WTC11 (cell line): ENCODE measurements at regions not wholly inside any gene's neighbourhood (a gene's known extent, or its start where the extent isn't known, plus 50 kb on each side); places are given as distances from the start of the nearest gene placed in this dataset.

Experiments
- ATAC-seq: fragments of 200-7000 bp; cut with Tn5 transposase; 2 replicates; pipeline ENCODE4 v1.10.0; 2021; ENCODE audit warnings: mild to moderate bottlenecking, moderate library complexity
- CTCF ChIA-PET: fragments of 300-600 bp; sonication (Branson Sonifier 250); formaldehyde crosslinking; loops from one replicate; lab custom pipeline; 2021; ENCODE audit warnings: antibody characterized with exemption; lab: Charles Lee
- POLR2A ChIA-PET: fragments of 350-600 bp; sonication (Branson Sonifier 250); formaldehyde crosslinking; loops from one replicate; lab custom pipeline; 2021; ENCODE audit warnings: antibody characterized with exemption; lab: Charles Lee
- DNase-seq: peaks from one replicate; pipeline ENCODE4 v3.0.0; 2021; ENCODE audit warnings: low spot score
- H3K27ac Mint-ChIP-seq: 2 replicates; pipeline ENCODE4 v1.8.0; 2021; ENCODE audit warnings: mixed read lengths
- H3K27me3 Mint-ChIP-seq: 2 replicates; pipeline ENCODE4 v1.8.0; 2021; ENCODE audit warnings: low read depth, mild to moderate bottlenecking, moderate library complexity, mixed read lengths
- H3K36me3 Mint-ChIP-seq: 2 replicates; pipeline ENCODE4 v1.8.0; 2021; ENCODE audit warnings: mixed read lengths
- H3K4me1 Mint-ChIP-seq: 2 replicates; pipeline ENCODE4 v1.8.0; 2022; ENCODE audit warnings: mixed read lengths
- H3K4me3 Mint-ChIP-seq: 2 replicates; pipeline ENCODE4 v1.8.0; 2021; ENCODE audit warnings: mild to moderate bottlenecking, moderate library complexity, mixed read lengths
- H3K9me3 Mint-ChIP-seq: 2 replicates; pipeline ENCODE4 v1.8.0; 2021; ENCODE audit warnings: mixed read lengths
- ARID4B ChIP-seq: sonication (generic); formaldehyde crosslinking; IDR thresholded peaks from 2 replicates; pipeline ENCODE4 v1.8.0; 2023; ENCODE audit warnings: missing genetic modification reagents, mild to moderate bottlenecking, borderline replicate concordance
- ELF4 ChIP-seq: sonication (generic); formaldehyde crosslinking; IDR thresholded peaks from 2 replicates; pipeline ENCODE4 v1.8.1; 2022; ENCODE audit warnings: low read depth, mild to moderate bottlenecking, moderate library complexity, missing genetic modification reagents
- GABPB1 ChIP-seq: sonication (generic); formaldehyde crosslinking; IDR thresholded peaks from 2 replicates; pipeline ENCODE4 v1.8.1; 2023; ENCODE audit warnings: mild to moderate bottlenecking, missing genetic modification reagents
- HMGA2 ChIP-seq: fragments of 250-450 bp; sonication (Bioruptor Pico); IDR thresholded peaks from 2 replicates; pipeline ENCODE4 v1.4.0; 2021; ENCODE audit warnings: mild to moderate bottlenecking, moderate library complexity
- MAX ChIP-seq: sonication (generic); formaldehyde crosslinking; IDR thresholded peaks from 2 replicates; pipeline ENCODE4 v1.8.0; 2022; ENCODE audit warnings: mild to moderate bottlenecking, missing genetic modification reagents
- NFYB ChIP-seq: sonication (generic); formaldehyde crosslinking; conservative IDR thresholded peaks from 2 replicates; pipeline ENCODE4 v1.8.0; 2022; ENCODE audit warnings: low read depth, missing genetic modification reagents
- NR3C1 ChIP-seq: sonication (generic); formaldehyde crosslinking; conservative IDR thresholded peaks from 2 replicates; pipeline ENCODE4 v1.8.1; 2023; ENCODE audit warnings: low read depth, mild to moderate bottlenecking, missing genetic modification reagents
- PRDM15 ChIP-seq: sonication (generic); formaldehyde crosslinking; IDR thresholded peaks from 2 replicates; pipeline ENCODE4 v1.8.0; 2022; ENCODE audit warnings: missing genetic modification reagents
- PRRX2 ChIP-seq: fragments of 250-450 bp; sonication (Bioruptor Pico); IDR thresholded peaks from 2 replicates; pipeline ENCODE4 v1.8.0; 2021; ENCODE audit warnings: mild to moderate bottlenecking
- SMAD4 ChIP-seq: sonication (generic); formaldehyde crosslinking; IDR thresholded peaks from 2 replicates; pipeline ENCODE4 v1.8.0; 2022; ENCODE audit warnings: mild to moderate bottlenecking, missing genetic modification reagents
- SP1 ChIP-seq: sonication (generic); formaldehyde crosslinking; conservative IDR thresholded peaks from 2 replicates; pipeline ENCODE4 v1.8.1; 2022; ENCODE audit warnings: missing genetic modification reagents
- STAT6 ChIP-seq: sonication (generic); formaldehyde crosslinking; conservative IDR thresholded peaks from 2 replicates; pipeline ENCODE4 v1.8.1; 2023; ENCODE audit warnings: mild to moderate bottlenecking, low read depth, missing genetic modification reagents, moderate library complexity
- TCF7 ChIP-seq: sonication (generic); formaldehyde crosslinking; IDR thresholded peaks from 2 replicates; pipeline ENCODE4 v1.8.0; 2022; ENCODE audit warnings: mild to moderate bottlenecking, low read depth, missing genetic modification reagents, moderate library complexity
- USF1 ChIP-seq: sonication (generic); formaldehyde crosslinking; IDR thresholded peaks from 2 replicates; pipeline ENCODE4 v1.8.0; 2022; ENCODE audit warnings: mild to moderate bottlenecking, missing genetic modification reagents
- USF2 ChIP-seq: sonication (generic); formaldehyde crosslinking; IDR thresholded peaks from 2 replicates; pipeline ENCODE4 v1.8.1; 2023; ENCODE audit warnings: mild to moderate bottlenecking, missing genetic modification reagents, moderate library complexity
- ZMAT4 ChIP-seq: fragments of 250-450 bp; sonication (Bioruptor Pico); IDR thresholded peaks from 2 replicates; pipeline ENCODE4 v1.9.0; 2021; ENCODE audit warnings: mild to moderate bottlenecking
- ZNF121 ChIP-seq: sonication (generic); formaldehyde crosslinking; IDR thresholded peaks from 2 replicates; pipeline ENCODE4 v1.8.0; 2023; ENCODE audit warnings: missing genetic modification reagents
- ZNF416 ChIP-seq: fragments of 250-450 bp; sonication (Bioruptor Pico); IDR thresholded peaks from 2 replicates; pipeline ENCODE4 v1.9.0; 2021; ENCODE audit warnings: mild to moderate bottlenecking, inconsistent platforms
- ZNF423 ChIP-seq: fragments of 250-450 bp; sonication (Bioruptor Pico); IDR thresholded peaks from 2 replicates; pipeline ENCODE4 v2.1.2; 2022; ENCODE audit warnings: mild to moderate bottlenecking, moderate library complexity
- ZNF512 ChIP-seq: sonication (generic); formaldehyde crosslinking; IDR thresholded peaks from 2 replicates; pipeline ENCODE4 v1.8.1; 2022; ENCODE audit warnings: missing genetic modification reagents, borderline replicate concordance

GRCh38 chr12:105616971-105617540, 286.6 kb downstream of the C12orf75 start:
- DNase-seq (no peak), ATAC-seq (no peak)
- Mint-ChIP-seq H3K36me3 (no peaks in the 10 kb centered on the region), H3K27ac (no peak overlapping the region), H3K4me1 (peaks cover 13% of the 10 kb centered on the region), H3K27me3 (no peaks in the 10 kb centered on the region; the same call in 1 of the 2 replicates), H3K4me3 (no peak overlapping the region), H3K9me3 (no peaks in the 10 kb centered on the region)
- ChIA-PET POLR2A (no interaction called here), CTCF (interaction anchor here (0.7 to 0.9 kb wide), 3 partner anchors 8 to 666 kb away, joined by 3 read pairs; no protein-coding TSS in a partner anchor)
- TF ChIP-seq MAX (CRISPR knock-in tag) (no peak), ELF4 (CRISPR knock-in tag) (no peak), TCF7 (no peak), ZMAT4 (CRISPR knock-in tag) (no peak), GABPB1 (CRISPR knock-in tag) (no peak), ZNF121 (CRISPR knock-in tag) (no peak), USF1 (CRISPR knock-in tag) (no peak), NFYB (CRISPR knock-in tag) (no peak), STAT6 (CRISPR knock-in tag) (no peak), HMGA2 (CRISPR knock-in tag) (no peak), PRDM15 (CRISPR knock-in tag) (no peak), ZNF512 (CRISPR knock-in tag) (no peak), ZNF423 (CRISPR knock-in tag) (no peak), PRRX2 (CRISPR knock-in tag) (no peak), ARID4B (CRISPR knock-in tag) (no peak), USF2 (CRISPR knock-in tag) (no peak), SMAD4 (CRISPR knock-in tag) (no peak), SP1 (no peak), ZNF416 (no peak), NR3C1 (no peak)
